ENCODE measurements at regions not wholly inside any gene's neighbourhood (a gene's known extent, or its start where the extent isn't known, plus 50 kb on each side); places are given as distances from the start of the nearest gene placed in this dataset.

GRCh38 chr14:97162621-97163020, 365.4 kb downstream of the VRK1 start:
- TF ChIP-seq POLR2A (IDR thresholded peaks at IDR 0.05; ENCODE audit: low read length) (no peak), GATA1 (IDR thresholded peaks at IDR 0.05; ENCODE audit: low read depth, low read length) (no peak)

Measured in erythroblast (primary cell).